ENCODE measurements at regions not wholly inside any gene's neighbourhood (a gene's known extent, or its start where the extent isn't known, plus 50 kb on each side); places are given as distances from the start of the nearest gene placed in this dataset.
"Not testable (repeated sequence)": the region's sequence is repeated elsewhere in the genome, so short reads cannot be mapped to it uniquely, and the experiment has no call there.

GRCh38 chr4:13990596-13991589, 363.4 kb upstream of the BOD1L1 start:
- no peak for DNase-seq

DNA sequence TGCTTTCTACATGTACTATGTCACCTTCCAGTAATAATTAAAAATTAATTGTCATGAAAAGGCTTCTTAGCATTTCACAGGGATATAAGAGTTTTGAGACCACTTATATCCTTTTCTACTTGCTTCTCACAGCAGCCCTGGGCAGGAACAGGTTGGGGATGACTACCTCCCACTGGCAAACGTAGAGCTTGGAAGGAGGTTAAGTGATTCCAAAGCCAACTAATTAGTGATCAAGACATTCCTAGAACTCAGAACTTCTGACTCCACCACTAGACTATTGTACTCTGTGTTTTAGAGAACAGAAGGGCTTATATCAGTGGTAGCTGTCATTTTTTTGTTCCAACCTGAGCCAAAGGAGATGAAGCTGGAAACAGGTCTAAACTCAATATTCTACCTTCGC, 364.5 kb upstream of the BOD1L1 start:
- DNase-seq, result no peak

DNA sequence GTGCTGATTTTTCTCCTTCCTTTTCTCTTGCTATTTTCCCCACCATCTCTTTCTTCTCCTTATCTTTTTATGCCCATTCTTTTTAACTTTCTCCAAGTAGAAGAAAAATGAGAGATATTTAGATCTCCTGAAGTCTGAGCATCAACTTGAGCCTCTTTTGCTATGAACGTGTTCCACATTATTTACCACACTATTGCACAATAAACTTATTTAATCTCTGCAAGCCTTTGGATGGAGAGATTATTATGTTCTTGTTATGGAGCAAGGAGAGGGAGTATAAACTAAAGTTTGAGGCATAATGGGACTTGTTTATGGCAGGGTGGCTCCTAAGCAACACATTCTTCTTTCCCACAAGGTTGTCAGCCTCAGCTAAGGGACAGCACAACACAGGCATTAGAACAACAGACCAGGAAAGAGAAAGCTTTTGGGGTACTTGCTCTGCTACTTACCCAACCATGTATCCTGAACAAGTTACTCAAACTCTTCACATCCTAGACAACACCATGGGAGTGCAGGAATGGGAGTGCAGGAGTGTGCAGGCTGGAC, 365.5 kb upstream of the BOD1L1 start:
- DNase-seq, result no peak

DNA sequence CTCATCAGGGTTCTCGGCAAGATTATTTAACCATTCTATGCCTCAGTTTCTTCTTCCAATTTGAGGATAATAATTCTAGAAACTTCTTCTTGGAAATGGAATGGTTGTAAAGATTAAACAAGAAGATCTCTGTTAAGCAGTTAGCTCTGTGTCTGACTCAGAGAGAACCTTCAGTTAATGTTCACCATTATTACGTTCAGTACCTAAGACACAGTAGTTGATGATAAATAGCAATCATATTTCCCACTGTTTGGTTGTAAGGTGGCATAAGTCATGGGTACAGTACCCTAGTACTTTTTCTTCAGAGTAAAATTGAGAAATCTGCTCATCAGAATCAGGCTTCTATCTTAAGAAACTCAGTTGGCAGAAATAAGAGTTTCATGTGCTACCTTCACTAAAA, 366.5 kb upstream of the BOD1L1 start:
- no peak for DNase-seq

DNA sequence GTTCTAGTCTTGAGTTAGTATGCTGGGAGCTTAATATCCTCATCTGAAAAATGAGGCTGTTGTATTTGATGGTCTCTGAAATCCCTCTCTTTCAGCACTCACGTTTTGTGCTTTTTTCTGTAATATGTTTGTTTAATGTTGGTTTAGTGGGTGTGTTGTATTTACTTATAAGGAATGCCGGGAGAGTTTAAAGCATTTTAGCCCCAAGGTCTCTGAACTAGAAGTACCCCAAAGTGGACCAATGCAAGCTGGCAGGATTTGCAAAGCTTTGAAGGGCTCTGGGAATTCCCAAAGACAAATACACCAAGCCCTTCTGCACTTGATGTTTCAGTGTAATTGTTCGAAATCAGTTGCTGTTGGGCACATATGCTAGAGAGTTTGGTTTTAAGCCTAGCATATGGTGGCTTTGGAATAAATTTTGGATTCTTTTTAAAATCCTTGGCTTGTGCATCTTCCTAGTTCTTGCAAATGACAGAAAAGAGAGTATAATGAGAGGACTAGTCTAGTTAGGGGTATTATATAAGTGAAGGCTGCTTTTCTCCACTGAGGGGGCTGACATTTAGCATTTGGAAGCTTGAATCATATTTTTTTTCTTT, 371.4 kb upstream of the BOD1L1 start:
- no peak for DNase-seq

DNA sequence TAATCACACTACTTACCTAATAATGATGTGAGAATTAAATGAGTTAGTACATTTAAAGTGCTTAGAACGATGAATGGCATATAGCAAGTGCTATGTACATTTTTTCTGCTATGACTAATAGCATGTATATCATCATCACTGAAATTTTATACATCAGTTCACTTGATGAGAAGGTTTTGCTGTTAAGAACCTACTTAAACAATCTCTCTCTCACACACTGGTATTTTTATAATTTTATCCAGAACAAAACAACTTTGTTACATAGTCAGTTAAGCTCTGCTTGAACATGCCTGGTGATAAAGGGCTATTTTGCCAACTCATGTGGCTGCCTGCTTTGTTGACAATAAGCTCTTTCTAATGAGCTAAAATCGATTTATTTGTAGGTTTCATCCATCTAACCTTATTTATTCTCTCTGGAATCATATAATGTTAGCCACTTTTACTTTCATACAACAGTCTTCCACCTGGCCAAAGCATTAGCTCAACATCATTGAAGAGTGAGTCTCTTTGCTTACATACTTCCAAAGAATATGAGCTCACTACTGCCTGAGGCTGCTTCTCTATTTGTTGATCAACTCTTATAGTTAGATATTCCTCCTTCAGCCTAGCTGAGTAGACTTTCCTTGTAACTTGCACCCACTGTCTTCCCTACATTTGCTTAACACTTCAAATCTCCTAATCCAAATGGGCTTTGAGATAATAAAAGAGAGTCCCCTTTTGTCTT, 372.7 kb upstream of the BOD1L1 start:
- no peak for DNase-seq

DNA sequence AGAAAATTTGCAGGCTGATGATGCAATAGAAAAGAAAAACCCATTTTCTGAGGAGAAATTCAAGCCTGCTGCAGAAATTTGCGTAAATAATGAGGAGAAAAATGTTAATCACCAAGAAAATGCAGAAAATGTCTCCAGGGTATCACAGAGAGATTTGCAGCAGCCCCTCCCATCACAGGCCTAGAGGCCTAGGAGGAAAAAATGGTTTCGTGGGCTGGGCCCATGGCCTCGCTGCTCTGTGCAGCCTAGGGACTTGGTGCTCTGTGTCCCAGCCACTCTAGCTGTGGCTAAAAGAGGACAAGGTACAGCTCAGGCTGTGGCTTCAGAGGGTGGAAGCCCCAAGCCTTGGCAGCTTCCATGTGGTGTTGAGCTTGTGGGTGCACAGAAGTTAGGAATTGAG, 374.8 kb upstream of the BOD1L1 start:
- not testable (repeated sequence) for DNase-seq

- no peak for DNase-seq
These were observed 381.0 kb upstream of the BOD1L1 start for GRCh38 chr4:14008494-14008893.

DNA sequence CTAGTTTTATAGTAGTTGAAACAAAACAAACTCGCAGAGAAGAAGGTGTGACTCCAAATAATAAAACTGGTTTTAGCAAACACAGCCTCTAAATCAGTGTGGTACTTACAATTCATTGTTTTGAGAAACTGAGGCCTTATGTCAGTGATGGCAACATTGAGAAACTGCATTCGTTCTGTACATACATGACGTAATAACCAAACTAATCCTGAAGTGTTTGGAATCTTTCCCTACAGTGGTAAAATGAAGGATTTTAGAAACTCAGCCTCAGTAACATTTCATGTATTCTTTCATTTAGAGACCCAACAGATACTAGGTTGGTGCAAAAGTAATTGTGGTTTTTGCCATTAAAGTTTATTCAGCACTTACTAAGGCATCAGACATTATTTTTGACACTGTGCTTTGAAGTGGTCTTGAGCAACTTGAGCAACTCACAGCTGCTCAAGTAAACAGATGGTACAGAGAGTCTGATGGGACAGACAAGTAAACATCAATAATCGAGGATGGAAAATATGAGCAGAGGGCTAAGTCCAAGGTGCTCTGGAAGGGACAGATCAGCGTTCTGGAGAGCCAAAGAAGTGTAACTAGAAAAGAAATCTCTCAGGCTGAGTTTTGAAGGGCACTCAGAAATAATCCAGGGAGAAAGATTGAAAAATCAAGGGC, 390.8 kb upstream of the BOD1L1 start:
- DNase-seq, result no peak

- no peak for DNase-seq
These were observed 394.9 kb upstream of the BOD1L1 start for GRCh38 chr4:14022456-14022855.

- no peak for DNase-seq
These were observed 395.5 kb upstream of the BOD1L1 start for GRCh38 chr4:14023036-14023435.

GRCh38 chr4:14023896-14024295, 396.4 kb upstream of the BOD1L1 start:
- no peak for DNase-seq

DNA sequence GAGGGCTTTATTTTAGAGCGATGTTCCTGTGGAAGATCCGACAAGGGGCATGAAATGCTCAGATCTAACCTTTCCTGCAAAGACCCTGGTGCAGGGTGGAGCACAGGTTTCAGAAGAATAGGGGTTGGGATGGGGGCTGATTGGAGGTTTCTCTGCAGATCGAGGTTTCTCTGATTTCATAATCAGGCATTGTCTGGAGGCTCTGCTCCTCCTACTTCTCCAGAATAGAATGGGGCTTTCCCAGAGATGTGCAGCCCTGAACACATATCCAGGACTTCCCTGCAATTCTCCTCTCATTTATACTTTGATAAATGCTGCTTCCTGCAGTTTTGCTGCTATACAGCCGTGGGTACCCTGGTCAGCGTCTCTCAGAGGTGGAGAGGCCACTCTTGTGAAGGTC, 397.6 kb upstream of the BOD1L1 start:
- no peak for DNase-seq

GRCh38 chr4:14025891-14026290, 398.4 kb upstream of the BOD1L1 start:
- no peak for DNase-seq

- DNase-seq, result no peak
These were observed 401.3 kb upstream of the BOD1L1 start for GRCh38 chr4:14028862-14029261.

- no peak for DNase-seq
These were observed 407.6 kb upstream of the BOD1L1 start for GRCh38 chr4:14035076-14035475.

- DNase-seq, result no peak
These were observed 415.7 kb upstream of the BOD1L1 start for GRCh38 chr4:14043203-14043602.

DNA sequence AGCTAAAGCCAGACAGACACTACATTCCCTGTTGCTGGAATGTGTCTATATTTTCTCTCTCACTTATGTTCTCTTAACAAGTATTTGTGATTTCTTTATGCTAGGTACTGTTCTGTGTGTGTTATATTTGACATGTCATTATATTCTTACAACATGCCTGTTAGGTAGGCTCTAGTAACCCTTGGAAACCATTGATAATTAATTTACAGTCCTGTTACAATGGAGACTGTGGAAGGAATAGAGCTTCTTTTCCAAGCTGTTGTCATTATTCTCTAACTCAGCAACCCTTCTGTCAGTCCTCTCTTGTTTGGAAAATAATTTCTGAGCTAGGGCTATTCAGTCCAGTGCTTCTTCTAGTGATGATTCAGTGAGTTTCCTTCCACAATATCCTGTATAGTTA, 419.1 kb upstream of the BOD1L1 start:
- DNase-seq, result no peak

- DNase-seq, result no peak
These were observed 420.3 kb upstream of the BOD1L1 start for GRCh38 chr4:14047840-14048239.

DNA sequence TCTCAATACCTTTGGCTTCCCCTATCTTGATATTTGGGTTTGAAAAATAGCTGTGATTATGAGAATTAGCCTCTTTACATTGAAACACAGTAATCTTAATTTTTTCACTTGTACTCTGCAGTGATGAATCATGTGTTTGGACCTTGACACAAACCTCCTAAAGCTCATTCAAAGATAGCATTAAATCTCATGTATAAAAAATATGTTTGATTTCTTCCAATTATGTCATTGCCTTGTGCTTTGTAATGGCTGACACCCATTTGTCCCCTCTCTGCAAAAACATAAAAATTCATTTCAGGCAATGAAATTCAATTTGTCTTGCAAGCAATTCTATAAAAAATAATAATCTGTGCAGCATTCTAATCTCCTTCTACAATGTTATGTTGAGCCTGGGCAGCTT, 422.4 kb upstream of the BOD1L1 start:
- no peak for DNase-seq

- no peak for DNase-seq
These were observed 425.8 kb upstream of the BOD1L1 start for GRCh38 chr4:14053291-14053690.

DNA sequence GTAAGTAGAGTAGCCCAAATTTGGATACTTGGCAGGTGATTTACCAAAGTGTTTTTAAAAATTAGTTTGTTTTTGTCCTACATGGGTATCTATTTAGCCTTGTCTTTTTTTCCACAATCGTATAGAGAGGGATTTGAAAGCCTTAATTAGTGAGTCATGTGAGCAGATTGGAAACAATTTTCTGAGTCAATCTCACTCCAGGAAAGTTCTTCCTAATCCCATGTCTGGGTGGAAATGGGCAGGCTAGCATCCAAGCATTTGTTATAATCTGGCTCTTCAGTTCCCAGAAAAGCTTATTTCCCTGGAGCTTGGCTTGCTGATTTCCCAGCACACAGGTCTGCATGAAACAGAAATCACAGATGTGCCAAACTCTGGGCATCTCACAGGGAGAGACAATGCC, 426.9 kb upstream of the BOD1L1 start:
- DNase-seq, result no peak

GRCh38 chr4:14059006-14059405, 431.5 kb upstream of the BOD1L1 start:
- no peak for DNase-seq

Data from NCI-H1092 (cell line).